T-helper 9 cell (primary cell): ENCODE measurements at regions not wholly inside any gene's neighbourhood (a gene's known extent, or its start where the extent isn't known, plus 50 kb on each side); places are given as distances from the start of the nearest gene placed in this dataset.

Experiments used
- DNase-seq: peaks from one replicate; pipeline ENCODE4 v3.0.0-alpha.2; 2020

DNA sequence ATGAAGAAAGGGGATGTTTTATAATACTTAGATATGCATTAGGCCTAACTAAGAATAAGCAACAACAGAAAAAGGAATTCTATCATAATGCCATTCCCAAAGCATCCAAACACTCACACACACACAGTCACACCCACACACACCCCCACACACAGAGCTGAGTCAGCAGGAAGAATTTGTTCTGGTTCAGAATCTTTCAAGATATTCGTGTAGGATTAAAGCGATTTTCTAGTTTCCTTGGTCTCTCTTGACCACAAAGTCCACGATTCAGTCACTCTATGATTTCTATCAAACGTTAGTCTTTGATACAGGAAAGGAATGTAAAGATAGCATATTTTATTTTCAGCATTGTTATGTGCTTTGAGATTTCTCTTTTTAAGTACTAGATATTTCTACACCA, 382.6 kb upstream of the DCN start:
- no peak for DNase-seq

DNA sequence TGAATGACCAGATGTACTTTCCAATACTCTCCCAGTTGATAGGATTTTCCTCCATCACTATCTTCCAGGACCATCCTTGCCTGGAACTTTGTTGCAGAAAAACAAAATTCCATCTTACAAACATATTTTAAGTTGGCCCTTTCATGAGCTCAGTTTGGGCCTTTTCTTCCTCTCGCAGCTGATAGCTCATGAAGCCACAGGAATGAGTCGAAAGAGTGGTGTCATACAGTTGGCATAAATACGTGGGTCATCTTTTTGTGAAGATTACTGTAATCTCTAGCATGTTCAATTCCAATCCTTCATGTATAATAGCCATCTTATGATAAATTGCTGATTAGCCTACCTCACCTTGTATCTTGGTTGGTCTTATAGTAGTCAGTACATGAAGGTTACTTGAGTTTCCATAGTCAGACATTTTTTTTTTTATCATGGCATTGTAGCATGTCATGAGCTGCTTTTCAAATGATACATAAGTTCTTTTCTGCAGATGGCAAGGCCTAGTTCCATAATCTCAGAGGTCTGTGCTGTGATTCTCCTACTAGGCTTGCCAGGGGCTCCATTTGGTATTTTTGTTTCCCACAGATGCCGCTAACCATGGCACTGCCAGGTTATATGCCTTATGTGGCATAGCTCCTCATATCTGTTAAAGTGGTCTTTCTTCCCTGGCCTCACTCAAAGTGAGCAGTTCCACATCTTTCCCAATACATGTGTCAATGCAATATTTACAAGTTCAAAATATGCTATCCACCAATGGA, 380.6 kb upstream of the DCN start:
- DNase-seq: no peak

DNA sequence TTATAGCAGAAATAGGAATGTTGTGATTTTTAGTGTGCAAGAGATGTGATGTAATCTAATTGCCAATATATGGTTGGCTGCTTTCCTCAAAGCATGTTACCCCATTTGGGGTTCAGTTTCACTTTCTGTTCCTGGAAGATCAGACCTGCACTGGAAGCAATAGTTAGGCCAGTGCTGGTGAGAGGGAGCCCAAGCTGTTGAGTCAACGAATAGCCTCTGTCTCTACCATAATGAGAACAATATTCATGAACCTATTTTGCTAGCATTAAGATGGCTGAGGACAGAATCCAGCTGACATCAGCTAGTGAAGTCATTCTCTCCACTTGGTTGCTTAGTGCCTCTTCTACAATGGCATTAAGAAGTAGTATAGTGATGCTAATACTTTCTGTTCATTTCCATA, 379.9 kb upstream of the DCN start:
- DNase-seq: no peak

DNA sequence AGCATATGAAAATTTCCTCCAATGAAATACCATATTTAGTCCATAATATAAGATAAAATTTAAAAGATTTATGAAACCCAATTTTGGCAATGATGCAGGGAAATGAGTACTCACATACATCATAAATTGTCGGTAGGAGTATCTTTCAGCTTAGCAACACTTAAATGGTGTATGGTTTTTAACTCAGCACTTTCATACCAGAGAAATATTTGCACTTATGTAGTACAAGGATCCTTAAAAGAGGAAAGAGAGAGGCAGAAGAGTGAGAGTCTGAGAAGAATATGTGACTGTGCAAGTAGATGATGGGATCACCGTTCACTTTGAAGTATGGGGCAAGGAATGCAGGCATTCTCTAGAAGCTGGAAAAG, 379.3 kb upstream of the DCN start:
- no peak for DNase-seq

DNA sequence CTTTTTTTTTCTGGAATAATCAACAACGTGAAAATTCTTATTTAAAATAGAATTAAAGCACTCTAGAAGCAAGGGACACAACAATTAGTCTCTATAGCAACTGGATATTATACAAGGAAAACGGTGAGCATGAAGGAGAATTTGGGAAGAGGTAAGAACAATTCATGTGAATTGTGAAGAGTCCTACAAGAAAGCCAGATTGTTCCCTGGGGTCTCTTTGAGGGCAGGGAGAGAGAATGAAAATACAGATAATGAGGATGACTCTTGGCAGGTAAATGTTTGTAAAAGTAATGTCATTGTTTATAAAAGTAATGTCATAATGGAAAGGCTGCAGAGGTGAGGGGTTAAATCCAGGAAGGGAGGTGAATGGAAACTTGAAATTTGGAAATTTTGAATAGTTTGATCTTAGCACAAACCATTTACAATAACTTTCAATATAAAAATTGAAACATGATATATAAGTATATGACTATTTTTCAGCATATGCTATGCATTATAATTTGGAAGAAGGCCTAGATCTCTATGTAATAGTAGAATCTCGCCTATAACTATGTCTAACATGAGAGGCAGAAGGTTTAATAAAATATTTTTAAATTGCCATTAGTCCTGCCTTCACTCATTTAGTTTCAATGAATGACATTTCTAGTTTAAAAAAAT, 378.8 kb upstream of the DCN start:
- no peak for DNase-seq

DNA sequence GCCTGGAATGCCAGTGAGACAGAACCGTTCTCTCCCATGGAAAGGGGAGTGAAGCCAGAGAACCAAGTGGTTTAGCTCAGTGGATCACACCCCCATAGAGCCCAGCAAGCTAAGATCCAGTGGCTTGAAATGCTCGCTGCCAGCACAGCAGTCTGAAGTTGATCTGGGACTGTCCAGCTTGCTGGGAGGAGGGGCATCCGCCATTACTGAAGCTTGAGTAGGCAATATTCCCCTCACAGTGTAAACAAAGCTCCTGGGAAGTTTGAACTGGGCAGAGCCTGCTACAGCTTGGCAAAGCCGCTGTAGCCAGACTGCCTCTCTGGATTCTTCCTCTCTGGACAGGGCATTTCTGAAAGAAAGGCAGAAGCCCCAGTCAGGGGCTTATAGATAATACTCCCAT, 374.3 kb upstream of the DCN start:
- DNase-seq: no peak

DNA sequence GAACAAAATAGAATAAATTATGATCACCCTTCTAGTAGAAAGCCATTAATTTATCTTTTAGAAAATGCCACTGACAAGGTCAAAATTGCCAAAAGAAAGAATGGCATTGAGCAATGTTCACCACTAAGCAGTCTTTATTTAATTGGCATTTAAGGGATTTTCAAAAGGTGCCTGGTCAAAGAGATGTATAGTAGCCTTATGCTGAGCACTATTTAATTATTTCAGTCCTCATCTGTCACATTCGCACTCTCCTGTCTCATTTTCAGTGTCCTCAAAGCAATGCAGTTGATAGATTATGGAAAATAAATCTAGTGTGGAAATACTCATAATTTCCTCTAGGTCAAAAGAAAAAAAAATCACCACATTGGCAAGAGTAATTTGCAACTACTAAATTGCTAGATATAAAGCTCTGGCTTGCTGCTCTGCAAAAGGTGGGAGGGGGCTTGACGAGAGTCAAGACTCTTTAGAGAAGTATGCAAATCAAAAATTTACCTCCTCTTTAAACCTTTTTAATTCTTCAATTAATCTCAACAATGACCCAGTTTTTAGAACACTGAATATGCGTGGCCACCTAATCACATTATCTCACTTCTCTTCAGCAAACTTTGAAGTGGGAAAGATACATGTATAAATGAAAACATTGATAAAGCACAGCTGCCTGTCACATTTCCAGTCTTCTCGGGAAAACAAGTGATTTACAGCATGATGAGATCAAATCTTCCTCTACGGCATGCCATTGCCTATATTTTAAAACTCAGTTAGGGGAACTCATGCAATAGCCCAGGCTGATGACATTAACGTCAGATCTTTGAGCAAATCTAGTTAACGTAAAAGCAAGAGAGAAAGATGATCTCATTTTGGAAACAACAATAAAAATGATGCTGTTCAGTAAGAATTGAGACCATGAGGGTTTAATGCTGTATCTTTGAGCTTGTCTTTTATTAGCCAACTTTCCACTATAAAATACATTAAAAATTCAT, 373.1 kb upstream of the DCN start:
- DNase-seq: no peak

DNA sequence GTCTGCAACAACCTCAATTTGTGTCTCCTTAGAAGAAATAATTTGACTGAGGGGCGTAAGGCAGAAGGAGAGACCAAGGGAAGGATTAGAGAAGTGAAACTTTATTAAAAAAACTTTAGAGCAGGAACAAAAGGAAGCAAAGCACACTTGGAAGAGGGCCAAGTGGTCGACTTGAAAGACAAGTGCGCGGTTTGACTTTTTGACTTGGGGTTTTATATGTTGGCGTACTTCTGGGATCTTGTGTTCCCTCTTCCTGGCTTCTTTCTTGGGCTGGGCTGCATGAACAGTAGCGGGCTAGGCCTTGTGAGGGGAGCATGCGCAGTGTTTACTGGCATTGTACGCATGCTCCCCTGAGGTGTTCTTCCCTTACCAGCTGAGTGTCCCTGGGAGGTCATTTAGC, 369.3 kb upstream of the DCN start:
- no peak for DNase-seq

DNA sequence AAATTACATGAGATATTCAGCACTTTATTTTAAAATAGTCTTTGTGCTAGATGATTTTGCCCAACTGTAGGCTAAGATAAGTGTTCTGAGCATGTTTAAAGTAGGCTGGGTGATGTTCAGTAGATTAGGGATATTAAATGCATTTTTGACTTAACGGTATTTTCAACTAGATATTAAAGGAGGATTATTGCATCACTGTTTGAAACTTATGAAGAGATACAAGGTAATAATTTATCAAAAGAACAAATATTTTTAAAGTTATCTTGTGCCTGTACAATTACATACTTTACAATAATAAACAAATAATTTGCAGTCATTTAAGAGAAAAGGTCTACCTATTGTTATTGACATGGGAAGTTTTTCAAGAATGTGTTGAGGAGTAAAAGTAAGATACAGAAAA, 368.6 kb upstream of the DCN start:
- DNase-seq: no peak

DNA sequence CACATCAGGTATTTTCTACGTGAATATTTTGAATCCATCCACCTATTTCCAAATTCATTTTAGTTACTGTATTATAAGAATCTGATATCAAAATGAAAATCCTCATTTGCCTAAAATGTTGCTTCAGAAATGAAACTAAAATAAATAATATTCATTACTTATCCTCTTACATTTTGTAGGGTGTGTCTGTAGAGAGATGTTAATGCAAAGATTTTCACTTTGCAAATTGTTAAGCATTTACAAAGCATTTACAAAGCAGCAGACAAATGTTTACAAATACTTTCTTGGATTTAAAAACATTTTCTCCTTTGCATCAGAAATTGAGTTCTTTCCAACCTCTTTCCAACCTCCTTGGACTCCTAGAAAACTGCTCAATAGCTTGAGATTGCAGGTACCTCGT, 360.0 kb upstream of the DCN start:
- no peak for DNase-seq

DNA sequence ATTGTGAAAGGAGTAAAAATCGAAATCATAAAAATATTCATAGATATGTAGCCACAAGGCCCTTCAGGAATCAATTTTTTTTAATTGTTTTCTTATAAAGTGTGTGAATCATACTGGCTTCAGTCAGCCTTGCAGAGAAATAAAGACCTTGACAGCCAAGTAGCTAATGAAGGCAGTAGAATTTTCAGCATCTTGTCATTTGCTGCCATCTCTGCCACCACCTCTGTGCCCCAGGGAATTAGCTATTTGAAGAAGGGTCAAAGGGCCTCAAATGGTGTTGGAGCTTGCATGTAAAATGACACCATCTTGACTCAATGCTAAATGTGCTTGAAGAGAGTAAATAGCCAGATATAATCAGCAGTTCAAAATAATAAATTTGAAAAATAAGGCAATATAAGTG, 359.4 kb upstream of the DCN start:
- DNase-seq: no peak

DNA sequence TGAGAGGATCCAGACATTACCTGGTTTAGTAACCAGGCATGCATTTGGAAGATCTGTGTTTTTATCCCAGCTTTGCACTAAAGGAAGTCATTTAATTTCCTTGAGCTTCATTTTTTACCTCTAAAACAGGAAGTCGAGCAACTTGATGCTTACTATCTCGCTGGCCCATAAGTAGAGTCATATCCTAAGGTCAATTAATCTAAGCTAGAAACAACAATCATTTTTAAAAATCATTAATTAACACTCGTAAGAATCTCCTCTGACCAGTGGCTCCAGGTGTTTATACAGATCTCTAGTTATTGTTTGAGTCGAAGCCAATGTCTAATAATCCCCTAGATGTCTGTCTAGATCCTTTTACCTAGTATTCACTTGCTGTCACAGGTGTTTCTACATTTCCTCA, 355.8 kb upstream of the DCN start:
- no peak for DNase-seq

DNA sequence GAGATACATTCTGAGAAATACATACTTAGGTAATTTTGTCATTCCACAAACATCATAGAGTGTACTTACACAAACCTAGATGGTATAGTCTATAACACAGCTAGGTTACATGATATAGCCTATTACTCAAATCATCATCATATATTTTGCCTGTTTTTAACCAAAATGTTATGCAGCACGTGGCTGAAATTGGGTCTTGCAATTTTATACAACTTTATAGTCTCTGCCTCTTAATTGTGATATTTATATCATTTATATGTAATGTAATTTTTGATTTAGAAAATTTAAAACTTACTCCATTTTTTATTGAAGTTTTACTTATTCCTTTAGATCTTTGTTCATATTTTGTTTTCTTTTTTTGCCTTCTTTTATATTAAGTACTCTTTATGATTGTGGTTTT, 350.7 kb upstream of the DCN start:
- DNase-seq: no peak

DNA sequence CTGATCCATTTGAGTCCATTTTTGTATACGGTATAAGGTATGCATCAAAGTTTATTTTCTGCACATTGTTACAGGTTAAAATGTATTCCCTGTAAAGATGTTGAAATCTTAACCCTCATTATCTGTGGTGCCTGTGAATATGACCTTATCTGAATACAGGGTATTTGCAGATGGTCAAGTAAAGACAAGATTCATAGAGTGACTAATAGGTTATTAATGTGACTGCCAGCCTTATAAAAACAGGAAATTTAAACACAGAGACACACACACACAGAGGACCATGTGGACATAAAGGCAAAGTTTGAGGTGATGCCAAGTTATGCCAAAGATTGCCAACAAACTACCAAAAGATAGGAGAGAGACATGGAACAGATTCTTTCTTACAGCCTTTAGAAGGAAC, 347.2 kb upstream of the DCN start:
- no peak for DNase-seq

DNA sequence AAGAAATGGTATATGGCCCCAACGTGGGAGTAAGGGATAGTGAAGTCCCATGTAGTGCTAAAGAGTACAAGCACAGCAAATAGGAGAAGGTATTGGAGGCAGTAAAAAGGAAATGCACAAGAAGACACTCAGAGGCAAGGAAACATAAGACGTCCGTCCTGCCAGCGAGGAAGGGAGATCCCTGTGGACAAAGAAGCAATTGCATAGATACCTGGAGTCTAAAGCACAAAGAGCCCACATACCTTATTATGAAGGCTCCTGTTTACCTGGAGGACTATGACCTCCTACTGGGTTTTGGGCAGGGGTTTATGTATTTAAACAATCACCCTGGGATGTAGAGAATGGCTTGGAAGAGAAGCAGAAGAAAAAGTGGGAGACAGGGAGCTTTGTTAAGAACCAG, 341.2 kb upstream of the DCN start:
- DNase-seq: no peak

DNA sequence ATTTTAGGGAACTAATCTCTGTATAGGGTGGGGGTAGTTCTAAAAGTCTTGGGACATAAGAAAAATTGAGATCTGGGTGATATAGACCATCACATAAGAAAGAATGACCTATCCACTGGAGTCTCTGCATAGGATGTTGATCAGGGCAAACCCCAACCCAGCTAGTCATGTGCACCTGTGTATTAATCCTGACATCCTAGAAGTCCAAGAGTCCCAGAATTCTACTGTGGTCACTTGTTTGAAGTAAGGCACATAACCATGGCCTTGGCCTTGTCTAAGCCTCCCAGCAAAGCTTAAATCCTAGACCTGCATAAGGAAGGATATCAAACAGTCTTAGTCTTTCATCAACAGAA, 334.1 kb upstream of the DCN start:
- no peak for DNase-seq

DNA sequence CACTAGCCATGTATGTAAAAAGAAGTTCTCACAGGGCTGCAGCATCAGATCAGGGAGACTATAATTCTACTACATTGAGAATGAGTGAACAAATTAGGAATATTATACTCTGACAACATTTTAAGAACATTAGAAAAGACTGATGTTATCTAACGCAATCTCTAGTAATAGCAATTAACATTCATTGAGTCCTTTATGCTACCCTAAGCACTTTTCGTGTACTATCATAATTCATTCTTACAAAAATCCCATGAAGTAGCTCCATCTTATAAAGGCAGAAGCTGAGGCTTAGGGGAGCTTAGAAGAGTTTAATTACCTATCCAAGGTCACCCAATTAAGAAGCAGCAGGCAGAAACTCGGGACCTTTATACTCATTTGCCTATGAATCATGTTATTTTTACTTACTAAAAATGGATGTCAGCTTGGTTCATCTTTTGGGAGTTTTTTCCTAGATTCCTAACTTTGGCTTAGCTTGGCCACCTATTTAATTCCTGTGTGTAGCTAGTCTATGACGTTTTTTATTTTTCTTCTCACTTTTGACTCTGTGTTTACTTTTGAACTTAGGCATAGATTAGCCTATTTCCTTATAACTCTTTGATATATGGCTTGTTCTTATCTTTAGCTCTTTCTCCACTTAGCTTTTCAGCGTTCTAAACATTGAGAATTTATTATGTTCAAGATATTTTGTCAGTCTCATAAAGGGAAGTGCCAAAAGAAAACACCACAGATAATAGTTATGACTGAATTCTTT, 333.5 kb upstream of the DCN start:
- no peak for DNase-seq

DNA sequence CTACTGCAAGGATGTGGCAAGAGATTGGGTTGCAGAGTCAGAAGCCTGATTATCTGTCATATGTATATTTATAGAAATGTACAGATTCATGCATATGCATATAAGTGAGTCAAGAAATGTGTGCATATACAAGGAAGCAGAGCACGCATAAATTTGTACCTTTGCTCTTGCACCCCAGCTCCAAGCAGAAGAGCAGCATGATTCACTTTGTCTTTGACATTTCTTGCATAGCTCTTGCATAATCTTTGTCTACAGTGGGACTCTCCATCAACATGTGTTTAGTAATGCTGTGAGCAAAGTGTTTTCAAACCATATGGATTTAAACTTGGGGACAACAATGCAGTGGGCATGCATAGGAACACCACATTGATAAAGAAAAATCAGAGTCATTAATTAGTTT, 330.7 kb upstream of the DCN start:
- DNase-seq: no peak

DNA sequence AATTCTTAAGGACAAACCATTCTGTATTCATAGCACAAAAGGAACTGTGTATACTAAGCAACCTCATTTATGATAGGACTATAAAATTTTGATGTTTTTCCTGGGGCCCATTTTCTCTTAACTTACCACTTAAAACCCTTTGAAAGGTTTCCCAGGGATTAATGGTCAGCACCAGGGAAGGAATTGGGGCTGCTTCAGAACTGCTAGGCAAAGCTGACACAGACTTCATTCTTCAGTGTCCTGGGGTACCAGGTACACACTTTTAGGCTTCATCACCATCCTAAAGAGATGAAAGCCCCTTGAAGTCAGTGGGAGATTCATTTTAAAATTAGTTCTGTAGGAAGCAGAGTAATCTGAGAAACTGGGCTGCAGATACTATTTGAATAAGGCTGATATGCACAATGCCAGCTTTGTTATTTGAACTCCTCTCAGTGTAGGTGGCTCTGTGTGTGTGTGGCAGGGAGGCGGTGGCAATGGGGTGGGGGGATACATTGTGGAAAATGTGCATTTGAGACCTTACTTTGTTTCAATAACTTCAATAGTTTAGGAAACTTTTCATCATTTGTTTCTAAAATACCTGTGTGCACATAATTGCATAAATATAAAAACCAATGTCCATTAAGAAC, 329.3 kb upstream of the DCN start:
- DNase-seq: no peak

DNA sequence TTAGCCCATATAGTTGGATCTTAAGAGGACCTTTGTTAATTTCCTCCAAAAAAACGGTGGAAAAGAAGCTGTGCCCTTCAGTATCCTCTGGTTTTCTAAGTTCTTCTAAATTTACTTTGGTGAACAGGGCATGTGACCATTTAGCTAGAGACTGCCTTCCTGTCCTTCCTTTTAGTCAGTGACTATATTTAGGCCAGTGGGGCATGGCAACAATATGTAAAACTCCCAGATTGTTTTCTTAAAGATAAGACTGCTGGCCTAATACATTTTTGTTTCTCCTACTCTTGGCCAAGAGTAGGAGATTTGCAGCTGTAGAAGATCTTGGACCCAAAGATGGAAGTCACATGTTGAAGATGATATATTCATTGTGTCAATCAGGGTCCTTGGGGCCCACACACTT, 325.1 kb upstream of the DCN start:
- no peak for DNase-seq

DNA sequence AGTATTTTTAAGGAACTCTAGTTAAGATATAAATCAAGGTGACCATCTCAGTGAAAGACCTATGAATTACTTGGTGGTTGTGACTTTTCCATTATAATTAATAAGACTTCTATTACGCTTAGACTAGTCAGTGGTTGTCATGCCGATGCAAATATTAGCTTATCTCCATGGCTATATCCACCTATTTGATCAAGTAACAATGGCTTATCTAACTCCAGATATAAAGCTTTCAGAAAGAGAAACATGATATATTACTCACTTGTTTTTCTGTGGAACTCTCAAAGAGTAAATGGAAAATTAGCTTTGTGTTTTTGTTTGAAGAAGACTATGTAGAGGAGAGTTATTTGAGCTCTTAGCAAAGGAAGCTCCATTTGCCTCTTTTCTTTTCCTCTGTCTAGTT, 323.8 kb upstream of the DCN start:
- DNase-seq: no peak

DNA sequence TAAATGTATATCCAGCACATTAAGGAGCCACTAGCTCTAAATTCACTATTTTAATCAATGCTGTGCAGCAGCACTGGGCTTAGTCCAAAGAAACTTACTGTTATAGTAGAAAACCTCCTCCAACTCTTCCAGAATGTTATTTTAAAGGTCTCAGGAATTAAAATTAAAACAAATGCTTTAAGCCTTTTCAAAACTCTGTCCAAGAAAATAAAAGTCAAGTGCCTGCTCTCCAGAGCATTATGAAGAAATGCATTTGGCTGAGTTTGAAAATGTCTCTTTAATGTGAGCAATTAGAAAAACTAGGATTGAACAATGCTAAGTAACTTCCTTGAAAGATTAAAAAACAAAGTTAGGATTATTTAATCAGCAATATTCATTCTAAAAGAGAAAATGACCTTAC, 322.4 kb upstream of the DCN start:
- no peak for DNase-seq

DNA sequence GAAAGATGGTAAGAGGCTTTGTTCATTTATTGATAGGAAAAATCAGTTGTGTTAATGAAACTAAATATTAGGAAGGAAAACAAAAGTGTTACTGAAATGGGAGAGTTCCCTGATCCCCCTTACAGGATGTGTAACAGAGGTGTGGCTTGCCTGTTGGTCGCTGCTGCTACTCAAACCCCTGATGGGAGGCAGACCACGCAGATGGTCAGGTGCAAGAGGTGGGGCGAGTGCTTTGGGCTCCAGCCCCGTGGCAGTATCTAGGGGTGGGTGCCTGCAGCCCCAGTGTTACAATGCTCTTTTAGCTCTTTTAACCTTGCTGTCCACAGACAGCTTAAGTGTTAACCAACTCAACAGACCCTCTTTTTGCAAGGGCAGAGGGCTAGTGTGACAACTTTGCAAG, 319.6 kb upstream of the DCN start:
- DNase-seq: no peak
